Islet precursor cell (in vitro differentiated cells): ENCODE measurements at regions not wholly inside any gene's neighbourhood (a gene's known extent, or its start where the extent isn't known, plus 50 kb on each side); places are given as distances from the start of the nearest gene placed in this dataset.

Experiments used
- DNase-seq: peaks from one replicate; pipeline ENCODE4 v3.0.0-alpha.2; 2018

GRCh38 chr20:22465622-22466446 is 118.5 kb downstream of the FOXA2 start:
- no peak for DNase-seq

GRCh38 chr20:22464312-22465003 is 119.9 kb downstream of the FOXA2 start:
- no peak for DNase-seq

- DNase-seq: no peak
These were observed 121.1 kb downstream of the FOXA2 start for GRCh38 chr20:22462975-22463914.

- no peak for DNase-seq
These were observed 123.6 kb downstream of the FOXA2 start for GRCh38 chr20:22460803-22461202.

GRCh38 chr20:22460231-22460630 is 124.1 kb downstream of the FOXA2 start:
- DNase-seq: no peak

GRCh38 chr20:22459754-22460153 is 124.6 kb downstream of the FOXA2 start:
- DNase-seq: no peak

GRCh38 chr20:22456109-22456508 is 128.3 kb downstream of the FOXA2 start:
- DNase-seq: no peak

GRCh38 chr20:22455259-22455658 is 129.1 kb downstream of the FOXA2 start:
- no peak for DNase-seq

GRCh38 chr20:22453244-22454080 is 130.9 kb downstream of the FOXA2 start:
- DNase-seq: no peak

GRCh38 chr20:22452442-22453011 is 131.8 kb downstream of the FOXA2 start:
- no peak for DNase-seq

- no peak for DNase-seq
These were observed 133.8 kb downstream of the FOXA2 start for GRCh38 chr20:22450537-22450936.

- DNase-seq: no peak
These were observed 135.0 kb downstream of the FOXA2 start for GRCh38 chr20:22449188-22449973.

GRCh38 chr20:22447447-22447778 is 137.0 kb downstream of the FOXA2 start:
- no peak for DNase-seq

- no peak for DNase-seq
These were observed 137.5 kb downstream of the FOXA2 start for GRCh38 chr20:22446613-22447446.

GRCh38 chr20:22442318-22442717 is 142.1 kb downstream of the FOXA2 start:
- no peak for DNase-seq

GRCh38 chr20:22438926-22439325 is 145.4 kb downstream of the FOXA2 start:
- no peak for DNase-seq

- DNase-seq: no peak
These were observed 146.0 kb downstream of the FOXA2 start for GRCh38 chr20:22438346-22438745.

- DNase-seq: no peak
These were observed 147.0 kb downstream of the FOXA2 start for GRCh38 chr20:22437354-22437753.

- no peak for DNase-seq
These were observed 153.0 kb downstream of the FOXA2 start for GRCh38 chr20:22431419-22431818.

GRCh38 chr20:22430746-22431168 is 153.6 kb downstream of the FOXA2 start:
- DNase-seq: no peak
